GM18873 (cell line): ENCODE measurements at regions not wholly inside any gene's neighbourhood (a gene's known extent, or its start where the extent isn't known, plus 50 kb on each side); places are given as distances from the start of the nearest gene placed in this dataset.
"Not testable (repeated sequence)": the region's sequence is repeated elsewhere in the genome, so short reads cannot be mapped to it uniquely, and the experiment has no call there.

ENCODE experiments used
- ATAC-seq: cut with Tn5 transposase; IDR thresholded peaks from one replicate; pipeline ENCODE4 v1.9.1; 2021; ENCODE audit warnings: mild to moderate bottlenecking, moderate library complexity, moderate number of reproducible peaks; ENCODE audit not compliant: unreplicated experiment, low FRiP score

- no peak for ATAC-seq
These were observed 134.2 kb upstream of the TNFSF4 start for GRCh38 chr1:173341307-173341706.

GRCh38 chr1:173341971-173342370 lies 134.8 kb upstream of the TNFSF4 start:
- ATAC-seq, result no peak

DNA sequence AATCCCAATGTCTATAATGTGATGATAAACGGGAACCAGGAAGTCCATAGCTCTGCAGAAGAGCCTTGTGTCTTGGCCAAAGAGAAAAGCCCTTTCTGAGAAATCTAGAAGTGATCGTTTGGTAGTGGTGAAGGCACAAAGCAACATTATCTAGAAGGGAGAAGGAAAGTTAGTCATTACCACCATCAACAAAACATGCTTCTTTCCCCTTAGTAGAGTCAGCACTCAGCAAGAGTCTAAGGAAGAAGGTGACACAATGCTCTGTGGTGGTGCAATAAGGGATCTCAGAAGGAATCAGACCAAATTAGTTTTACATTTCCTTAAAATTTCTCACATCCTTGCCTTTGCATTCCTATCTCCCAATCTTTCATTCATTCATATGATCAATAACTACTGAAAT lies 134.4 kb upstream of the PRDX6 start:
- ATAC-seq, result no peak

DNA sequence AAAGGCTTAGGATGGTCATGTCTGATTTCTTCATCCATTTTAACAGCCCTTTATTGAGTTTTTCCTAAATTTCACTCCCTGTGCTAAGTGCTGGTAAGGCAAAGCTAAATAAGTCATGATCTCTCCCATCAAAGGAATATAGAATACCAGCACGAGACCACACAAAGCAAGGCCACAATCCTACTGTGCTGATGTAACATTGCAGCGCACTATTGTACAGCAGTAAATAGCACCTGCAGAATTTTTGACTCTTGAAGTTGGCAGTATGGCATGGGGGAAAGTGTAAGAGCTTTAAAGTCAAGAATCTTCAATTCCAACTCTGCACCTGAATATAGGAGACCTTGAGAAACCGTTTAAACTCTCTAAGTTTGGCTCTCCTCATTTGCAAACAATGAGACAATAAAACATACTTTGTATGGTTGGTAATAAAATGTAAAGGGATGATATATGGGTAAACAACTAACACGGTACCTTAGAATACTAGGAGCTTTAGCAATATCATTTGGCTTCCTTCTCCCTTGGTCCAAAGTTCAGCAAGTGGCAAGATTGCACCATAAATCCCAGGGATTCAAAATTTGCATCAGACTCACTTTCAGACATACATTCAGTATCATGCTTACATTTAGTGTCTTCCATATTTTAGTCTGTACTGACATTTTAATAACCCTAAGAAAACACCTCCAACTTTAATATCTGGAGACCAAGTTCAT lies 132.9 kb upstream of the PRDX6 start:
- no peak for ATAC-seq

- no peak for ATAC-seq
These were observed 129.8 kb upstream of the PRDX6 start for GRCh38 chr1:173347282-173347818.

DNA sequence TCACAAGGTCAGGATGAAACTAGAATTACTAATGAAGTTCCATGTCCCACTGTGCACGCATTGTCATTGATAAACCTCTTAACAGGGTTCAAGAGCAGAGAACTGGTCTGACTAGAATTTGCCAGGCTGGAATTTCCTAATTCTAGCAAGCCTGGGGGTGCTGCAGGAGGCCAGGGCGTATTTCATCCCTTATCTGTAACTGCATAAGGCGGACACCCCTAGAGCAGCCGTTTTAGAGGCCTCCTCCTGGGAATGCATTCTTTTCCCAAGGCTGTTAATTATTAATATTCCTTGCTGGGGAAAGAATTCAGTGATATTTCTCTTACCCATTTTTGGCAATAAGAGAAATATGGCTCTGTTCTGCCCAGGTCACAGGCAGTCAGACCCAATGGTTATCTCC lies 124.5 kb upstream of the PRDX6 start:
- not testable (repeated sequence) for ATAC-seq

DNA sequence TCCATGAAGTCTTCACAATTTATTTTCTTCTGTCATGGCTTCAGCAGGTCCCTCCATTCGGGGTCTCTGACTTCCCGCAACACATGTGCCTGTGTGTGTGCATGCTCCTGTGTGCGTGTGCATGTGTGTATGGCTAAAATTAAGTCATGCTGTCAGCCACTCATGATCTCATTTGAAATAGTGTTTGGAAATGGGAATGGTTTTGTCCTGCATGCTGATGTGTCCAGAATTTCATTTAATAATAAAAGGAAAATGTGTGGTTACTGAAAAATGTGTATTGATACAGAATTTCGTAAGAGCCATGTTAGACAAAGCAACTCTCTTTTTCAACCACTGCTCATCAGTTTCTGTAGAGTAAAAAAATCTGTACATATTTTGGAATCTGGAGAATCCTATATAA lies 123.8 kb upstream of the PRDX6 start:
- ATAC-seq, result no peak

GRCh38 chr1:173354937-173355280 lies 122.2 kb upstream of the PRDX6 start:
- no peak for ATAC-seq

- no peak for ATAC-seq
These were observed 121.7 kb upstream of the PRDX6 start for GRCh38 chr1:173355281-173356031.

DNA sequence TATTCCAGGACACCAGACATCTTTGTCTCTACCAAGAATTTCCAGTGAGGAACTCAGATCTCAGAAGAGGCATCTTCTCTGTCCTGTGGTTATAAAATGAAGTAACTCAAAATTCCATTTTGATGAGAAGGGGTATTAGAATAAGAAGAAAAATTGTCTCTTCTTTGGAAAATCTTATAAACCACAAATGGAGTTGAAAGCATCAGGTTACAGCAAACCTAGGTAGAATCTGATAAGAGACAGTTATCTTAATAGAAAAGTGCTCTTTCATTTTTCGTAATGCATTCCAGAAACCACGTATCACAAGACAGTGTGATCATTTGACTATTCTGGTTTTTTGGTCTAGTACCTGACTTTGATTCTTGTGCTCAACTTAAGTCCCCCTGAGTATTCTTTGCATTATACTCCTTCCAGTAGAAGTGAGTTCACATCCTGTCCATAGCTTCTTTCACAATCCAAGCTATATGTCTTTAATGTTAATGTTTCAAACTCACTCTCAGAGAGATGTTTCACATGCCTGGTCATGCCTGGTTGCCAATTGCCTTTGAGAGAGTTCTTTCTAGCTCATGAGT lies 120.9 kb upstream of the PRDX6 start:
- ATAC-seq, result no peak

GRCh38 chr1:173360487-173361063 lies 116.6 kb upstream of the PRDX6 start:
- ATAC-seq, result no peak

GRCh38 chr1:173362543-173362942 lies 114.6 kb upstream of the PRDX6 start:
- ATAC-seq, result no peak

- no peak for ATAC-seq
These were observed 112.3 kb upstream of the PRDX6 start for GRCh38 chr1:173364827-173365226.

DNA sequence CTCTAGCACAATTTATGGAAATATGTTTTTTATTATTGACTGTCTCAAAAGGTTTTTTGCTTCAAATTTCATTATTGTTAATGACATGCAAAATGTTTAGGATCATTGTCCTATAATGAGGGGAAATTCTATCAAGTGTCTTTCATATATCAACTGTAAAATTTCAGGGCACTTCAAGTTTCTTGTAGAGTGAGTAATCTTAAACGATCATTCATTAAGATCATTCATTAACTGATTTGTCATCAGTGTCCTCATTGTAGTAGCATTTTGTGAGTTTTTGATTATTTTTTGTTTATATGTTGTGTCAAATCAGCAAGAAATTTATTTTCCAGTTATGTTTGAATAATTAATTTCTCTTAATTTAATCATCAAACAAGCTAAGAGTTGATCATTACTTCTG lies 111.8 kb upstream of the PRDX6 start:
- ATAC-seq, result no peak

- ATAC-seq, result no peak
These were observed 110.0 kb upstream of the PRDX6 start for GRCh38 chr1:173367136-173367535.

DNA sequence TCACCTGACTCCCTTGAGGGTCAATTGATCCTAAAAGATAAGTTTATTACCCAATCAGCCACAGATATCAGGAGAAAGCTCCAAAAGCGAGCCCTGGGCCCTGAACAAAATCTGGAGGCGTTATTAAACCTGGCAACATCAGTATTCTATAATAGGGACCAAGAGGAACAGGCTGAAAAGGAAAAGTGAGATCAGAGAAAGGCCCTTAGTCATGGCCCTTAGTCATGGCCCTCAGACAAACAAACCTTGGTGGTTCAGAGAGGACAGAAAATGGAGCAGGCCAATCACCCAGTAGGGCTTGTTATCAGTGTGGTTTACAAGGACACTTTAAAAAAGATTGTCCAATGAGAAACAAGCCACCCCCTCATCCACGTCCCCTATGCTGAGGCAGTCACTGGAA lies 106.5 kb upstream of the PRDX6 start:
- ATAC-seq, result not testable (repeated sequence)

DNA sequence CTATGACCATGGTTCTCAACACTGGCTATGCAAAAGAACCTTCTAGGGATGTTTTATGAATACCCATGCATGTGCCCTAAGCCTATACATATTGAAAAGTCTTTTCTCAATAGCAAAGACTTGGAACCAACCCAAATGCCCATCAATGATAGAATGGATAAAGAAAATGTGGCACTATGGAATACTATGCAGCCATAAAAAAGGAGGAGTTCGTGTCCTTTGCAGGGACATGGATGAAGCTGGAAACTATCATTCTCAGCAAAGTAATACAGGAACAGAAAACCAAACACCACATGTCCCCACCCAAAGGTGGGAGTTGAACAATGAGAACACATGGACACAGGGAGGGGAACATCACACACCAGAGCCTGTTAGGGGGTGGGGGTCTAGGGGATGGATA lies 101.1 kb upstream of the PRDX6 start:
- ATAC-seq, result not testable (repeated sequence)

DNA sequence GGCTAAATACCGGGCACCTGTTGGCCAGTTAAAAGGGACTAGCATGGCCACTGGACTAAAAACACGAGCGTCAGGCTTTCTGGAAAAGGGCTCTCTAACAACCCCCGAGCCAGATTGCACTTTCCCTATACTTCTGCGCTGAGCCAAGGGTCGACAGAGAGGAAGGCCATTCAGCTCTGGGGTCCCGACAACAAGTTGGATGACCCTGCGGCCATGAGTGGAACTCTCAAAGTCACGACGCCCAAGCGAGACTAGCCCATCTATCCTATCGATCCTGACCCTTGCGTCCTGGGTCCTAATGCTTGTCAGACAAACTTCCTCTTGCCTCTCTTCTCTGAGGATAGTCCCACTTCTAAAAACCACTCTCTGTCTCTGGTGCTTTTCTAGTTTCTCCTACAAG lies 99.9 kb upstream of the PRDX6 start:
- no peak for ATAC-seq

GRCh38 chr1:173383351-173383750 lies 93.8 kb upstream of the PRDX6 start:
- ATAC-seq, result no peak

GRCh38 chr1:173388352-173388751 lies 88.8 kb upstream of the PRDX6 start:
- ATAC-seq, result no peak
